ENCODE measurements at regions not wholly inside any gene's neighbourhood (a gene's known extent, or its start where the extent isn't known, plus 50 kb on each side); places are given as distances from the start of the nearest gene placed in this dataset.
"Not testable (repeated sequence)": the region's sequence is repeated elsewhere in the genome, so short reads cannot be mapped to it uniquely, and the experiment has no call there.

- Mint-ChIP-seq H3K36me3 (peaks cover 31% of the 10 kb centered on the region), H3K9me3 (peaks cover 33% of the 10 kb centered on the region), H3K4me1 (ENCODE audit: low read depth in 2 of 2) (peaks cover 10 to 15% of the 10 kb centered on the region in 2 donors)
- not testable (repeated sequence) for H3K4me3 Mint-ChIP-seq; ATAC-seq; DNase-seq (ENCODE audit: low spot score); H3K27ac Mint-ChIP-seq; H3K27me3 Mint-ChIP-seq
Measured at GRCh38 chr9:65421486-65421885, 136.5 kb upstream of the FOXD4L5 start.

DNA sequence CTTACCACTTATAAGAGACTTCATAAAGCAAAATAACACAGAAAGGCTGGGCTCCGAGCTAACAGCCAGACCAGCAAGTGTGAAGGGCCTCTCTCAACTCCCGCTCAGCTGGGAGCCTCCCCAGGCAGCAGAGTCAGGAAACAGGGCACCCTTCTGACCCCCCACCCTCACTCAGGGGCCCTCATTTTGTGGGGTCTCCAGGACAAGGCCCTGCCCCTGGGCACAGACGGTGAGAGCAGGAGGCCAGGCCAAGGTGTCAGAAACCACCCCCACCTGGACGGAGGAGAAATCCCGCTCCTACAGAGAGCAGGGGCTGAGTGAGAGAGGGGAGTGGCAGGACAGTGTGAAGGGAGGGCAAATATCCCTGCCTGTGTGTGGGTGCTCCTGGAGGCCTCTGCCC, 135.8 kb upstream of the FOXD4L5 start:
- Mint-ChIP-seq H3K4me1 (ENCODE audit: low read depth in 2 of 2) (peaks cover 10 to 15% of the 10 kb centered on the region in 2 donors), H3K27me3 (no peaks in the 10 kb centered on the region), H3K4me3 (no peak overlapping the region), H3K27ac (no peak overlapping the region), H3K9me3 (peaks cover 33% of the 10 kb centered on the region), H3K36me3 (peaks cover 29% of the 10 kb centered on the region)
- peak in 1 of 2 donors; percentile 53 for ATAC-seq
- DNase-seq (ENCODE audit: low spot score): no peak

GRCh38 chr9:65418966-65419365, 134.0 kb upstream of the FOXD4L5 start:
- not testable (repeated sequence) for H3K27ac Mint-ChIP-seq, H3K4me3 Mint-ChIP-seq

DNA sequence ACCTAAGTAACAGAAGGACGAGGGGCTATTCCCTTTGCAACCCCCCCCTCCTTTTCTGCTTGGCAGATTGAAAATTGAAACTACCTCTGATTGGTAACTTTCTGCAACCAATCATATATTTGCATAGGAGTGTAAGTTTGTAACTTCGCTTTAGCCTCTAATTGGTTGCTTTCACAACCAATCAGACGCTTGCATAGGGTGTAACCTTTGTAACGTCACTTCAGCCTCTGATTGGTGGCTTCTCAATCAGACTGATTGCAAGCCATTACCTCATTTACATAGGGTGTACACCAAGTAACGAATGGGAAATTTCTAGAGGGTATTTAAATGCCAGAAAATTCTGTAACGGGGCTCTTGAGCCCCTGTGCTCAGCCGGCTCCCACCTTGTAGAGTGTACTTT, 131.9 kb upstream of the FOXD4L5 start:
- H3K27me3 Mint-ChIP-seq; H3K27ac Mint-ChIP-seq; DNase-seq (ENCODE audit: low spot score); ATAC-seq; H3K4me3 Mint-ChIP-seq: not testable (repeated sequence)
- Mint-ChIP-seq H3K4me1 (ENCODE audit: low read depth in 2 of 2) (peaks cover 0 to 11% of the 10 kb centered on the region in 2 donors), H3K9me3 (peaks cover 28% of the 10 kb centered on the region), H3K36me3 (peaks cover 23% of the 10 kb centered on the region)

More at GRCh38 chr9:65418966-65419365, 134.0 kb upstream of the FOXD4L5 start:
- Mint-ChIP-seq H3K9me3 (peaks cover 29% of the 10 kb centered on the region), H3K36me3 (peaks cover 26% of the 10 kb centered on the region)
- DNase-seq (ENCODE audit: low spot score); H3K27me3 Mint-ChIP-seq; H3K4me1 Mint-ChIP-seq (ENCODE audit: low read depth in 2 of 2); ATAC-seq: not testable (repeated sequence)

DNA sequence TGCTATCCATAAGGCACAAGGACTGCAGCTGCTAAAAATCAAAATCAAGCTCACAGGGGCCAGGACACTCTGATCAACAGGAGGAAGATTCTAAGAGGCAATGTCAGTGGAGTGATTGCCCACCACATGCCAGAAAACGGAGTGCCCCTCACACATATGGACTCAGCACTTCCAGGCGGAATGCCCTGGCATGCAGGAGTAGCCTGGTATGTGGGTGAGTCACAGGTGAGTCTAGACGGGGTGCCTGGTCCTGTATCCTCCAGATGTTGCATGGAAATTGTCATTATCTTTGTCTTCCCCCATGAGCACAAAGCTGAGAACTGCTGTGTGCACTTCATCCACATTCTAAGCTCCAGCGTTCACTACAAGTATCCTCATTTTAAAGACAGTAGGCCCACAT, 129.2 kb upstream of the FOXD4L5 start:
- not testable (repeated sequence) for H3K4me1 Mint-ChIP-seq (ENCODE audit: low read depth in 2 of 2); H3K27me3 Mint-ChIP-seq; H3K27ac Mint-ChIP-seq; H3K4me3 Mint-ChIP-seq; DNase-seq (ENCODE audit: low spot score); ATAC-seq
- Mint-ChIP-seq H3K36me3 (peaks cover 11% of the 10 kb centered on the region), H3K9me3 (peaks cover 14% of the 10 kb centered on the region)

GRCh38 chr9:65413371-65413770, 128.4 kb upstream of the FOXD4L5 start:
- peaks cover 12% of the 10 kb centered on the region for H3K9me3 Mint-ChIP-seq
- not testable (repeated sequence) for DNase-seq (ENCODE audit: low spot score); H3K27me3 Mint-ChIP-seq; H3K4me1 Mint-ChIP-seq (ENCODE audit: low read depth in 2 of 2); ATAC-seq; H3K36me3 Mint-ChIP-seq; H3K4me3 Mint-ChIP-seq; H3K27ac Mint-ChIP-seq

GRCh38 chr9:65411901-65412300, 126.9 kb upstream of the FOXD4L5 start:
- DNase-seq (ENCODE audit: low spot score) (no peak), ATAC-seq (no peak)
- peaks cover 15% of the 10 kb centered on the region for H3K9me3 Mint-ChIP-seq
- H3K4me1 Mint-ChIP-seq (ENCODE audit: low read depth in 2 of 2): peaks cover 0 to 7% of the 10 kb centered on the region in 2 donors
- H3K4me3 Mint-ChIP-seq: no peak overlapping the region
- no peak overlapping the region for H3K27ac Mint-ChIP-seq
- H3K27me3 Mint-ChIP-seq: no peaks in the 10 kb centered on the region
- peaks cover 19% of the 10 kb centered on the region for H3K36me3 Mint-ChIP-seq

DNA sequence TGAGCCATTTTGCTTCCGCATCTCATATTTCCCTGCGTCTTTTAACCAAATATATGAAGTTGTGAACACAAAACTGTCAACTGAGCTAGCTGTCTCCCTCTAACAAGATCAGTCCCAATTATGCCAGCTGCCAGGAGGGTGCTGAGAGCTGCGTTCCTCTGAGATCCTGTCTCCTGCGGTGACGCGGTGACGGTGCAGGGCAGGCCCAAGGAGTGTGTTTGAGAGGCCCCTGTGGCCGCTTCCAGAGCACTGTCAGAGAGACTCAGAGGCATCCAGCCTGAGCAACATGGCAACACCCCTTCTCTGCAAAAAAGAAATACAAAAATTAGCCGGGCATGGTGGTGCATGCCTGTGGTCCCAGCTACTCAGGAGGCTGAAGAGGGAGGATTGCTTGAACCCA, 126.3 kb upstream of the FOXD4L5 start:
- Mint-ChIP-seq H3K9me3 (peaks cover 15% of the 10 kb centered on the region), H3K4me1 (ENCODE audit: low read depth in 2 of 2) (peaks cover 0 to 7% of the 10 kb centered on the region in 2 donors), H3K27me3 (no peaks in the 10 kb centered on the region), H3K27ac (no peak overlapping the region), H3K36me3 (peaks cover 19% of the 10 kb centered on the region), H3K4me3 (no peak overlapping the region)
- ATAC-seq (no peak), DNase-seq (ENCODE audit: low spot score) (no peak)

GRCh38 chr9:65410926-65411325, 125.9 kb upstream of the FOXD4L5 start:
- ATAC-seq (no peak), DNase-seq (ENCODE audit: low spot score) (no peak)
- no peaks in the 10 kb centered on the region for H3K27me3 Mint-ChIP-seq
- H3K27ac Mint-ChIP-seq: no peak overlapping the region
- peaks cover 15% of the 10 kb centered on the region for H3K9me3 Mint-ChIP-seq
- H3K36me3 Mint-ChIP-seq: peaks cover 22% of the 10 kb centered on the region
- peaks cover 0 to 7% of the 10 kb centered on the region in 2 donors for H3K4me1 Mint-ChIP-seq (ENCODE audit: low read depth in 2 of 2)
- H3K4me3 Mint-ChIP-seq: no peak overlapping the region

GRCh38 chr9:65409471-65409980, 124.5 kb upstream of the FOXD4L5 start:
- peaks cover 0 to 7% of the 10 kb centered on the region in 2 donors for H3K4me1 Mint-ChIP-seq (ENCODE audit: low read depth in 2 of 2)
- no peak overlapping the region for H3K4me3 Mint-ChIP-seq
- ATAC-seq (no peak), DNase-seq (ENCODE audit: low spot score) (no peak)
- H3K27ac Mint-ChIP-seq: no peak overlapping the region
- H3K9me3 Mint-ChIP-seq: peaks cover 12% of the 10 kb centered on the region
- peaks cover 21% of the 10 kb centered on the region for H3K36me3 Mint-ChIP-seq
- H3K27me3 Mint-ChIP-seq: no peaks in the 10 kb centered on the region

DNA sequence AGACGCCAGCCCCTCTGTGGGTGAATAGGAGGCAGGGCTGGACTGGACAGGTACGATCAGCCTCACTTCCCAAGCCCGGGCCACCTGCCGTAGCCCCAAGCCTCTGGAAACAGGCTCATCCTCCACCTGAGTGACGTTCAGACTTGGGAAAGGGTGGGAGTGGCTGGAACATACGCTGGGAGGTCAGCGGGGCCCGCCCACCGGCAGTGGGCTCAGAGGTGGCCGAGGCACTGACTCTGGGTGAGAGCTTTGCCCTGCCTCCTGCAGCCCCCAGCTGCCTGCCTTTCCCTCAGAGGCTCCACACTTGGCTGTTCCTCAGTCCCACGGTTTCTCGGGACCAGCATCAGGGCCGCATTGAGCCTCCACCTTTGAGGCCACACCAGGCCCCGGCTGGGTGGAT, 123.8 kb upstream of the FOXD4L5 start:
- H3K27me3 Mint-ChIP-seq; H3K9me3 Mint-ChIP-seq; H3K4me3 Mint-ChIP-seq; ATAC-seq; DNase-seq (ENCODE audit: low spot score); H3K4me1 Mint-ChIP-seq (ENCODE audit: low read depth in 2 of 2); H3K27ac Mint-ChIP-seq: not testable (repeated sequence)
- H3K36me3 Mint-ChIP-seq: peaks cover 18% of the 10 kb centered on the region

GRCh38 chr9:65406625-65407024, 121.6 kb upstream of the FOXD4L5 start:
- H3K27me3 Mint-ChIP-seq; DNase-seq (ENCODE audit: low spot score); ATAC-seq; H3K4me3 Mint-ChIP-seq; H3K27ac Mint-ChIP-seq; H3K4me1 Mint-ChIP-seq (ENCODE audit: low read depth in 2 of 2): not testable (repeated sequence)
- Mint-ChIP-seq H3K36me3 (peaks cover 18% of the 10 kb centered on the region), H3K9me3 (peaks cover 13% of the 10 kb centered on the region)

- ATAC-seq; H3K4me3 Mint-ChIP-seq; H3K4me1 Mint-ChIP-seq (ENCODE audit: low read depth in 2 of 2); H3K27me3 Mint-ChIP-seq; DNase-seq (ENCODE audit: low spot score); H3K27ac Mint-ChIP-seq: not testable (repeated sequence)
- peaks cover 18% of the 10 kb centered on the region for H3K36me3 Mint-ChIP-seq
- peaks cover 13% of the 10 kb centered on the region for H3K9me3 Mint-ChIP-seq
Measured at GRCh38 chr9:65405766-65406165, 120.8 kb upstream of the FOXD4L5 start.

DNA sequence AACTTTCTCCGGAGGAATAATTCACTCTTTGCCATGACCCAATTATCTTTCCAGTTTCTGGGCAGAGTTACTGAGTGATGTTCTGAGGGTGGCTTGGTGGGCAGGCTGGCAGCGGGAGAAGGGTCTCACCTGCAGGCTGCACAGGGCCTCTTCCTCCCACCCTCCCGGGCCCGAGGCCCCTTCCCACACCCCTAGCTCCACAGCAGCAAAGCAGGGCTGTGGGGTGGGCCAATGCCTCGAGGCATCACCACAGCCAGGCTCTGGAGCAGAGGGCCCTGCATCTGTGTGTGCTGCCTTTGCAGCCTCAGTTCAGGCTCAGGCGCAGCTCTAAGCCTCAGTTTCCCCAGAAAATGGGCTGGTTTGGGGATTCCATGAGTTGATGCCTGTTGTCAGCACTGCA, 120.2 kb upstream of the FOXD4L5 start:
- peaks cover 18% of the 10 kb centered on the region for H3K36me3 Mint-ChIP-seq
- H3K9me3 Mint-ChIP-seq: peaks cover 13% of the 10 kb centered on the region
- no peak for ATAC-seq

More for the DNA sequence above, 120.2 kb upstream of the FOXD4L5 start:
- Mint-ChIP-seq H3K27me3 (no peaks in the 10 kb centered on the region), H3K27ac (no peak overlapping the region), H3K4me3 (no peak overlapping the region), H3K4me1 (ENCODE audit: low read depth in 2 of 2) (peaks cover 0 to 4% of the 10 kb centered on the region in 2 donors)
- DNase-seq (ENCODE audit: low spot score): no peak

Data from natural killer cell treated with Interleukin-12 subunit alpha and Interleukin-12 subunit beta and Interleukin-15 and Interleukin-18, amount 100 ng/mL, for 72 hours (primary cell).